ENCODE measurements at regions not wholly inside any gene's neighbourhood (a gene's known extent, or its start where the extent isn't known, plus 50 kb on each side); places are given as distances from the start of the nearest gene placed in this dataset.

DNA sequence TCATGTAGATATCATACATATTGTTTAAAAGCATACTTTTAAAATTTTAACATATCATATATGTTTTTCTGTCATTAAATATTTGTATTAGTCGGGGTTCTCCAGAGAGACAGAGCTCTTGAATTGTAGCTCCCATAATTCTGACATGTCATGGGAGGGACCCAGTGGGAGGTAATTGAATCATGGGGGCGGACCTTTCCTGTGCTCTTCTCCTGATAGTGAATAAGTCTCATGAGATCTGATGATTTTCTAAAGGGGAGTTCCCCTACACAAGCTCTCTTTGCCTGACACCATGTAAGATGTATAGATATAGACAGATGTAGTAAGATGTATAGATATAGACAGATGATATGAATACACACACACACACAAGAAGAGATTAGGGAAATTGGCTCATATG lies 161.2 kb upstream of the ABI3BP start:
- ChIA-PET POLR2A (ENCODE audit: unreplicated experiment) (interaction anchor here (0.7 to 0.8 kb wide), 2 partner anchors 94 to 893 kb away, joined by 6 to 7 read pairs; no protein-coding TSS in a partner anchor), CTCF (no interaction called here)
- Histone ChIP-seq H3K36me3 (ENCODE audit: low read depth, low read length) (no peaks in the 10 kb centered on the region), H3K27me3 (ENCODE audit: low read length) (no peaks in the 10 kb centered on the region), H2AFZ (ENCODE audit: low read length) (no peak overlapping the region), H4K20me1 (ENCODE audit: low read length) (no peaks in the 10 kb centered on the region), H3K4me1 (ENCODE audit: insufficient read depth, low read length) (peaks cover 8% of the 10 kb centered on the region; the same call in 1 of the 2 replicates), H3K4me3 (ENCODE audit: low read length) (no peak overlapping the region), H3K4me2 (ENCODE audit: low read length) (no peak overlapping the region), H3K9ac (ENCODE audit: low read length) (no peak overlapping the region), H3K9me2 (replicated peaks; ENCODE audit: low read length) (0 out of 2 replicates have a peak, but pooled peaks cover 1% of the 10 kb centered on the region), H3K79me2 (ENCODE audit: low read length) (no peaks in the 10 kb centered on the region), H3K27ac (ENCODE audit: low read length) (no peak overlapping the region), H3F3A (ENCODE audit: low read length, unreplicated experiment) (no peaks in the 10 kb centered on the region), H3K9me3 (ENCODE audit: low read length) (no peaks in the 10 kb centered on the region)
- intact Hi-C loops (cut with micrococcal nuclease): no loop called here
- BruUV-seq (replicated peaks): no TSS peak
- ATAC-seq: no peak
- DNase-seq: no peak
- TF ChIP-seq CTCF (conservative IDR thresholded peaks at IDR 0.05; ENCODE audit: low read depth, low read length) (no peak), EZH2phosphoT487 (IDR thresholded peaks at IDR 0.05; ENCODE audit: borderline replicate concordance, low read length) (no peak), EZH2 (IDR thresholded peaks at IDR 0.05; ENCODE audit: low read length, unreplicated experiment) (no peak)

GRCh38 chr3:101151286-101151913 lies 158.2 kb upstream of the ABI3BP start:
- no peaks in the 10 kb centered on the region for H3K27me3 ChIP-seq (ENCODE audit: low read length)
- H3K79me2 ChIP-seq (ENCODE audit: low read length): no peaks in the 10 kb centered on the region
- H3K9me2 ChIP-seq (replicated peaks; ENCODE audit: low read length): no peaks in the 10 kb centered on the region
- no peak overlapping the region for H3K27ac ChIP-seq (ENCODE audit: low read length)
- BruUV-seq (replicated peaks): no TSS peak
- no peaks in the 10 kb centered on the region for H3K4me1 ChIP-seq (ENCODE audit: insufficient read depth, low read length)
- no peak overlapping the region for H2AFZ ChIP-seq (ENCODE audit: low read length)
- no peak overlapping the region for H3K4me3 ChIP-seq (ENCODE audit: low read length)
- H3F3A ChIP-seq (ENCODE audit: low read length, unreplicated experiment): no peaks in the 10 kb centered on the region
- ChIA-PET CTCF (no interaction called here), POLR2A (ENCODE audit: unreplicated experiment) (no interaction called here)
- intact Hi-C loops (cut with micrococcal nuclease): no loop called here
- no peak for DNase-seq
- H3K9ac ChIP-seq (ENCODE audit: low read length): no peak overlapping the region
- no peaks in the 10 kb centered on the region for H3K36me3 ChIP-seq (ENCODE audit: low read depth, low read length)
- H4K20me1 ChIP-seq (ENCODE audit: low read length): no peaks in the 10 kb centered on the region
- H3K4me2 ChIP-seq (ENCODE audit: low read length): no peak overlapping the region
- no peak for TF ChIP-seq EZH2 (IDR thresholded peaks at IDR 0.05; ENCODE audit: low read length, unreplicated experiment)
- no peak for TF ChIP-seq EZH2phosphoT487 (IDR thresholded peaks at IDR 0.05; ENCODE audit: borderline replicate concordance, low read length)
- no peak for TF ChIP-seq CTCF (conservative IDR thresholded peaks at IDR 0.05; ENCODE audit: low read depth, low read length)
- ATAC-seq: no peak
- no peaks in the 10 kb centered on the region for H3K9me3 ChIP-seq (ENCODE audit: low read length)

GRCh38 chr3:101150504-101150903 lies 157.3 kb upstream of the ABI3BP start:
- intact Hi-C loops (cut with micrococcal nuclease): no loop called here
- ChIA-PET CTCF (no interaction called here), POLR2A (ENCODE audit: unreplicated experiment) (no interaction called here)

More at GRCh38 chr3:101150504-101150903, 157.3 kb upstream of the ABI3BP start:
- no peaks in the 10 kb centered on the region for H3K4me1 ChIP-seq (ENCODE audit: insufficient read depth, low read length)
- BruUV-seq (replicated peaks): no TSS peak
- DNase-seq (no peak), ATAC-seq (no peak)
- no peaks in the 10 kb centered on the region for H3K9me3 ChIP-seq (ENCODE audit: low read length)
- no peak for TF ChIP-seq EZH2 (IDR thresholded peaks at IDR 0.05; ENCODE audit: low read length, unreplicated experiment)
- no peak for TF ChIP-seq EZH2phosphoT487 (IDR thresholded peaks at IDR 0.05; ENCODE audit: borderline replicate concordance, low read length)
- TF ChIP-seq CTCF (conservative IDR thresholded peaks at IDR 0.05; ENCODE audit: low read depth, low read length): no peak
- H3K36me3 ChIP-seq (ENCODE audit: low read depth, low read length): no peaks in the 10 kb centered on the region
- no peak overlapping the region for H2AFZ ChIP-seq (ENCODE audit: low read length)
- no peaks in the 10 kb centered on the region for H3F3A ChIP-seq (ENCODE audit: low read length, unreplicated experiment)
- H3K9ac ChIP-seq (ENCODE audit: low read length): no peak overlapping the region
- no peaks in the 10 kb centered on the region for H4K20me1 ChIP-seq (ENCODE audit: low read length)
- H3K27me3 ChIP-seq (ENCODE audit: low read length): no peaks in the 10 kb centered on the region
- H3K27ac ChIP-seq (ENCODE audit: low read length): no peak overlapping the region
- H3K4me3 ChIP-seq (ENCODE audit: low read length): no peak overlapping the region
- no peak overlapping the region for H3K4me2 ChIP-seq (ENCODE audit: low read length)
- no peaks in the 10 kb centered on the region for H3K9me2 ChIP-seq (replicated peaks; ENCODE audit: low read length)
- H3K79me2 ChIP-seq (ENCODE audit: low read length): no peaks in the 10 kb centered on the region

Measured in PC-3 (cell line).